HG02798 (cell line): ENCODE measurements at regions not wholly inside any gene's neighbourhood (a gene's known extent, or its start where the extent isn't known, plus 50 kb on each side); places are given as distances from the start of the nearest gene placed in this dataset.
"Not testable (repeated sequence)": the region's sequence is repeated elsewhere in the genome, so short reads cannot be mapped to it uniquely, and the experiment has no call there.

Experiments used
- ATAC-seq: cut with Tn5 transposase; IDR thresholded peaks from one replicate; pipeline ENCODE4 v1.9.1; 2021; ENCODE audit warnings: mild to moderate bottlenecking; ENCODE audit not compliant: unreplicated experiment, poor library complexity

DNA sequence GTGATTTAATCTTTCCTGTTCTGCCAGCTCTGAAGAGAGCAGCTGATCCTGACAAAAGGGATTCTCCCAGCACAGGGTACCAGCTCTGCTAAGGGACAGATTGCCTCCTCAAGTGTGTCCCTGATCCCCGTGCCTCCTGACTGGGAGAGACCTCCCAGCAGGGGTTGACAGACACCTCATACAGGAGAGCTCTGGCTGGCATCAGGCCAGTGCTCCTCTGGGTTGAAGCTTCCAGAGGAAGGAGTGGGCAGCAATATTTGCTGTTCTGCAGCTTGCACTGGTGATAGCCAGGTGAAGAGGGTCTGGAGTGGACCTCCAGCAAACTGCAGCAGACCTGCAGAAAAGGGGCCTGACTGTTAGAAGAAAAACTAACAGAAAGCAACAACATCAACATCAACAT is 105.0 kb upstream of the GORAB start:
- ATAC-seq: not testable (repeated sequence)

DNA sequence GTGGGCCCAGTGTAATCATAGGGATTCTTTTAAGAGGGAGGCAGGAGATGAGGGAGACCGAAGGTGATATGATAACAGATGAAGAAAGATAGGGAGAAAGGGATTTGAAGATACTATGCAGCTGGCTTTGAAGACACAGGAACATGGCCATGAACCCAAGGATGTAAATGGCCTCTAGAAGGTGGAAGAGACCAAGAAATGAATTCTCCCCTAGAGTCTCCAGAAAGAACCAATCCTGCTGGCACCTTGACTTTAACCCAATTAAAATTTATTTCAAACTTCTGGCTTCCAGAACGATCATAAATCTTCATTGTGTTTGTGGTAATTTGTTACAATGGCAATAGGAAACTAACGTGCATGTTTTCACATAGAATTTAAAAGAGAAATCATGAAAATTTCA is 95.0 kb upstream of the GORAB start:
- no peak for ATAC-seq

DNA sequence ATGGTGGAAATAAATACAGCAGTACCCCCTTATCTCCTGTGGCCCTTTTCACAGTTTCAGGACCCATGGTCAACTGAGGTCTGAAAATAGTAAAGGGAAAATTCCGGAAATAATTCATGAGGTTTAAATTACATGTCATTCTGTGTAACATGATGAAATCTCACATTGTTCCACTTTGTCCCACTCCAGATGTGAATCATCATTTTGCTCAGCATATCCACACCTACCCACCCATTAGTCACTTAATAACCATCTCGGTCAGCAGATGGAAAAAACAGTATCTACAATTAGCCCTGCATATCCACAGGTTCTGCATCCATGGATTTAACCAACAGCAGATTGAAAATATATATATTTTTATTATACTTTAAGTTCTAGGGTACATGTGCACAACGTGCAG is 86.9 kb upstream of the GORAB start:
- ATAC-seq: no peak

DNA sequence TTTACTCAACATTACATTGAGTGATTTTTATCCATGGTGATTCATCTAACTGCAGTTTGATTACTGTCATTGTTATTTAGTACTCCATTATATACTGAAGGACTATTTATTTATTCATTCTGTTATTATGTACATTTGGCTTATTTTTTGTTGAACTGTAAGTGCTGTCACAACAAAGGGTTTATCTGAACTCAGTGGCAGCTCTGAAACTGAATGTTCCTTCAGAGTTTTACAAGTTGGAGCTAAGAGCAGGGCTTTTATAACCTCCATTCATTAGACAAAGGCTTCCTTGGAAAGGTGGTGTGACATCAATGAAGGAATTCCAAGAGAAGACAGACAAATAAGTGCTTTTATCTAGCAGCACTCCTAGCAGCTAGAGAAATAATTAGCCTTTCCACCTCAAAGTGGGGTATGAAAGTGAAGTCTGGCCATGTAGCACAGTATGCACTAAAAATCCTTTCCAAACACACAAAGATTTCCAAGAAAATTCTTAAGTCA is 83.3 kb upstream of the GORAB start:
- ATAC-seq: no peak

DNA sequence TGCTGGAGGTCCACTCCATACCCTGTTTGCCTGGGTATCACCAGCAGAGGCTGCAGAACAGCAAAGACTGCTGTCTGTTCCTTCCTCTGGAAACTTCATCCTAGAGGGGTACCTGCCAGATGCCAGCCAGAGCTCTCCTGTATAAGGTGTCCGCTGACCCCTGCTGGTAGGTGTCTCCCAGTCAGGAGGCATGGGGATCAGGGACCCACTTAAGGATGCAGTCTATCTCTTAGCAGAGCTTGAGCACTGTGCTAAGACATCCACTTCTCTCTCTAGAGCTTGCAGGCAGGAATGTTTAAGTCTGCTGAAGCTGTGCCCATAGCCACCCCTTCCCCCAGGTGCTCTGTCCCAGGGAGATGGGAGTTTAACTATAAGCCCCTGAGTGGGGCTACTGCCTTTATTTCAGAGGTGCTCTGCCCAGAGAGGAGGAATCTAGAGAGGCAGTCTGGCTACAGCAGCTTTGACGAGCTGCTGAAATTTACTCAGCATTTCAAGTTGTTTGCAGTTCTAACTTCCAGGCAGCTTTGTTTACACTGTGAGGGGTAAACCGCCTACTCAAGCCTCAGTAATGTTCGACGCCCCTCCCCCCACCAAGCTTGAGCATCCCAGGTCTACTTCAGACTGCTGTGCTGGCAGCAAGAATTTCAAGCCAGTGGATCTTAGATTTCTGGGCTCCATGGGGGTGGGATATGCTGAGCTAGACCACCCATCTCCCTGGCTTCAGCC is 74.5 kb upstream of the GORAB start:
- not testable (repeated sequence) for ATAC-seq

DNA sequence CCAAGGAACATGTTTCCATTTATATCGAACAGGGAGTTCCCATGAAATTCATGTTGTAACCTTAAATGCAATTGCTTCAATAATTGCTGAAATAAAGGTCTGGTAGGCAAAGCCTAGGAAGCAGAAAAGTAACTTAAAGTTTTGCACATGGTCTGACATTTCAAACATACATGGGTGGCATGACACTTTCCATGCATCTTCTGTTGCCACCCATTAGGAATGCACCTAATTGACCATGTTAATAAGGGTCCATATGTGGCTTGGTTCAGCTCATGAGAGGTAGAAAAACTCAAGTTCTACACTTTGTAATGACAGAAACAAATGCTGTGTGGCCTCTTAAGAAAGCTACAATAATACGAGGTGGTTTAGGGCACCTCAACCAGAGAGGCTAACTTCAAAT is 72.0 kb upstream of the GORAB start:
- no peak for ATAC-seq

DNA sequence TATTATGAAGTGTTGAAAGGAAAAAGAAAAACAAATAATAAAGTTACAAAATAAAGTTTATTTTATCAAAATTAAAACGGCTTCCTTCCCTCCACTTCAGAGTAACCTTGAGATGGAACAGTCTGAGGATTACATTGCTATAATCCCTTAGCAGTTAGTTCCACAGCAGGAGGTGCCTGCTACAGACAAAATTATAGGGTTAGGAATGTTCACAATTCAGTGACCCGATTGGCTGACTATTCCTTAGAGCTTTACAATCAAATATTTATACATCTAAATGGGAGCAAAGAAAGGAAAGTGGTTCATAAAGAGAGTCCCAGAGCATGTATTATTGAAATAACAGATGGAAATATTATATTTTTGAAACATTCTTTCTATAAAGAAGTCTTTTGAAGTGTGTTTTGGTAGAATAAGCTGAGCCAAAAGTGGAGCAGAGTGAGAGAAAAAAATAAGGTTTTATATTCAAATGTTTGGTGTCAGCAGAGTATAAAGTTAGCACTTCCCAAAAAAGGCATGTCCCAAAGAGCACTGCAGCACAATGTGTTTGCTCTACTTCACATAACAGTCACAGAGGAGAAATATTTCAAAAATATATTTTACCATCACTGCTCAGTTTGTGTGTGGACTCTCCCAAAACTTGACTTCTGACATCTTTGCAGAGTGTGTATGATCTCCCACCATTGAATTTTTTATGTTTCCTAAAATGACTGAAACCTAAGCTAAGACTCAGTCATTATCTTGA is 71.4 kb upstream of the GORAB start:
- ATAC-seq: no peak

DNA sequence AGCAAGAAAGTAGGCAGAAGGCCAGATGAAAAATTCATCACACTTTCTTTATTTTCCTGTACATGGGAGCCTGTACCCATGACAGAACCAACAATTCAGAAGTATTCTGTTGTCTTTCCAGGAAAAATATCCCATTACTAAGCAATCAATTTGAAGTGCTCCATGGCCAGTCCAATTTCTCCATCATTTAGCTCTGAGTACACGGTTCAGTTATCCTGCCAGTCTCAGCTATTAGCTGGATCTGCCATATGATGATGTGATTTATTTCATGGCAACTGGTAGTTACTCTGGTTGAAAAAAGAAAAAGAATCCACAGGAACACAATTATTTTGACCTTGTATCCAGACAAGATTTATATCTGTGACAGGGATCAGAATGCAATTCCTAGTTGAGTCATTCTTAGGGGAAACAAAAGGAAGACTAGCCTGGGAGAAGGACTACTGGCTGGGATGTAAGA is 70.6 kb upstream of the GORAB start:
- ATAC-seq: no peak

DNA sequence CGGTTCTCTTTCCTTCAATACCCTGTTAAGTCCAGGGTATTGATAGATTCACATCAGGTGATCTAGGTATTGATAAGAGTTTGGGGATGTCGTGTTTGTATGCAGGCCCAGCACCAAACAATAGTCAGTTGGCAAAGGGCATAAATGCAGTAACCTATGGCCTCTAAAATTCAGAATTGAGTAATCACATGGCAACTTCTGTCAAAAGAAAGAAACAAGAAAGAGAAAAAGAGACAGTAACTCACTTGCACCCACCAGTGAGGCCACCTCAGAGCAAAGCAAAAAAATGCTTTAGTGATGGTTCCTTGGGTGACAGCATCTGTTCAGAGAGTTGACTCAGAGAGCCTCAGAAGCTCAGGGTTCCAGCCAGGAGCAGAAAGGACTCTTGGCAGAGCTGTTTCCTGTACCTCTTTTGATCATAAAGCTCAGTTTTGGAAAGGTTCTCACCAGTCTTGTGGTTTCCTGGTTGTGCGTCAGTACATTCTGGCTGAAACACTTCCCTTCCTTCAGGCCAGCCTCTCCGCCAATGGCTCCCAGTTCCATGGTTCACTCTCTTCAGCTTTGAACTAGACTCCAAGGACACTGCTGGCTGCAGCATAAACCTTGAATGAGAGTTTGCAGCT is 70.1 kb upstream of the GORAB start:
- no peak for ATAC-seq

DNA sequence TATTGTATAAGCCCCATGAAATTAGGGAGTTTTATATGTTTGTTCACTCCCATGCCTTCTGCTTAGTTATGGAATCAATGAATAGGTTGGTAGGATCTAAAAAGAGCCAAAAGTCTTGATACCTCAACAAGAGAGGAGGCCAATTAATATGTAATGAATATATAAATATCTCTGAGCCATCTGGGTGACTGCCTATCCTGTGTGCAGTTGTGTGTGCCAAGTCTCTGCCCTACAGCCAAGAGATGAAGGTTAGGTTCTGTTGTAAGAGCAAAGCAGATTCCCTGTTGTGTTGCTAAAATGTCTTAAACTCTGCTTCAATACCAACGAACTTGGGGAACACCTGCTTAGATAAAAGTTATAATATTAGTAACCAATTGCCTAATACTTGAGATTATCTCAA is 61.8 kb upstream of the GORAB start:
- ATAC-seq: no peak

DNA sequence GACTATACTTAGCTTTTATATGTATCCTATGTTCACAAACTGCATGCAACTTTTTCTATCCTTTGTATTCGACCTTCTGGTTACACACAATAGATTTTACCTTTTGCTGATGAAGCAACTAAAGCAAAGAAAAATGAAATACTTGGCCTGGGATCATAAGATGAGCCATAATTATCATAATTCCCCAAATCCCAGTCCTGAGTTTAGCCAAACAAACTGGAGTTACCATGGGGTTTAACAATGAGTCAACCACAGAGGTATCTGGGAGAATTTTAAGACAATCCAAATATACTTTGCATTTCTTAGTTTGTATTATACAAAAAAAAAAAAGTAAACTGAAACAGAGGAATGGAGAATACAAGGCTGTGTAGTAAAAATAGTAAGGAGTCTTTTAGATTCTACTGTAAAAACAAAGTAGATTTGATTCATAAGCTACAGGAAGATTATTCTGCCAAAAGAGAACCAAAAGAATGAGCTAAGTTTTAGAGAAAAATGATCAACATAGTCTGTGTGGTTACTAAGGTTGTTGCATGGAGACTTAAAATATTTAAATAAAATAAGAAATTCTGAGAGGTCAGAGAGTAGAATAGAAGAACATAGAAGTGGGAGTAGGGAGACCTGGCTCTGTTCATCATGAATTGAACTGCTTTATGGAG is 60.4 kb upstream of the GORAB start:
- ATAC-seq: no peak

DNA sequence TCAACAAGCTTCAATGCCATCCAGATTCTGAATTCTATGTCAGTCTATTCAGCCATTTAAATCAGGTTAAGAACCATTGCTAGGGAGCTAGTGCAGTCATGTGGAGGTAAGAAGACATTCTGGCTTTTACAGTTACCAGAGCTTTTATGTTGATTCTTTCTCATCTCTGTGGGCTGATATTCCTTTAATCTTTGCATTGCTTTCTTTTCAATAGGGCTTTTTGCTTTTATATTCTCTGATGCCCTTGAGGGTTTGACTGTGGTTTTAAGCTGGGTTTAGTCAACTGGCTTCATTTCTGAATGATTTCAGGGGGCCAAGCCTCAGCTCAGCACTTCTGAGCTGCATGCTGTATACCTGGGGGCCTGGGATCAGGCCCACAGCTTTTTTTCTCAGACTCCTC is 51.0 kb upstream of the GORAB start:
- ATAC-seq: no peak
